Stomach (tissue), 4 donors: ENCODE measurements at regions not wholly inside any gene's neighbourhood (a gene's known extent, or its start where the extent isn't known, plus 50 kb on each side); places are given as distances from the start of the nearest gene placed in this dataset.

ENCODE experiments used
- EP300 ChIP-seq: sonication (generic); formaldehyde crosslinking; IDR thresholded peaks from one replicate; pipeline ENCODE4 v1.6.1; 2017; ENCODE audit warnings: antibody characterized with exemption
- POLR2A ChIP-seq, 4 donors: fragments of 450-650 bp; IDR thresholded peaks; one replicate each; pipeline ENCODE4 v1.6.1; 2016; ENCODE audit warnings: antibody characterized with exemption in 4 of 4, control low read depth in 2 of 4, mild to moderate bottlenecking in 1 of 4, moderate library complexity in 1 of 4
- POLR2AphosphoS5 ChIP-seq, 3 donors: sonication (generic); formaldehyde crosslinking; IDR thresholded peaks; one replicate each; pipeline ENCODE4 v1.6.1; 2016; ENCODE audit warnings: antibody characterized with exemption in 3 of 3
- TF ChIP-seq, protein P1 (sequence below), 7 experiments: fragments of 450-650 bp in 4 of 7; fragments of 200-600 bp in 3 of 7; sonication (generic) in 3 of 7; IDR thresholded peaks; one replicate each; pipeline ENCODE4 v1.5.1; 2016 to 2019; ENCODE audit warnings: antibody characterized with exemption in 7 of 7, control low read depth in 2 of 7, mild to moderate bottlenecking in 1 of 7

DNA sequence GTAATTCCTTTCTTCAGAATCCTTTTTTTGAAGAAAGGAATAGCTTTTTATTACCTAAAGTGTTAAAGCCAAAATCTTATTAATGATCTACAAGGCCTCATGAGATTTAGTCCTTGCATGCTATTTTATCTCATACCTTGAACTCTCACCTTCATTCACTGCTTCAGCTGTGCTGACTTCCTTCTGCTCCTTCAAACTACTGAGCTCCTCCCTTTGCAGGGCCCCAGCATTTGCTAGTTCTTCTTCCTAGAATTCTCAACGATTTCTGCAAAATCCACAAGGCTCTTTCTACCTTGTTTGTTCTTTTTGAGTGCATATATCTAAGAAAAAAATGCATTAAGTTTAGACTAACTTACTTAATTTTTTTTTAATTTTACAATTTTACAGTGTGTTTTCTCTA, 619.5 kb downstream of the EPHA5 start:
- no peak for TF ChIP-seq POLR2A (IDR thresholded peaks at IDR 0.05)
- TF ChIP-seq, protein P1, sequence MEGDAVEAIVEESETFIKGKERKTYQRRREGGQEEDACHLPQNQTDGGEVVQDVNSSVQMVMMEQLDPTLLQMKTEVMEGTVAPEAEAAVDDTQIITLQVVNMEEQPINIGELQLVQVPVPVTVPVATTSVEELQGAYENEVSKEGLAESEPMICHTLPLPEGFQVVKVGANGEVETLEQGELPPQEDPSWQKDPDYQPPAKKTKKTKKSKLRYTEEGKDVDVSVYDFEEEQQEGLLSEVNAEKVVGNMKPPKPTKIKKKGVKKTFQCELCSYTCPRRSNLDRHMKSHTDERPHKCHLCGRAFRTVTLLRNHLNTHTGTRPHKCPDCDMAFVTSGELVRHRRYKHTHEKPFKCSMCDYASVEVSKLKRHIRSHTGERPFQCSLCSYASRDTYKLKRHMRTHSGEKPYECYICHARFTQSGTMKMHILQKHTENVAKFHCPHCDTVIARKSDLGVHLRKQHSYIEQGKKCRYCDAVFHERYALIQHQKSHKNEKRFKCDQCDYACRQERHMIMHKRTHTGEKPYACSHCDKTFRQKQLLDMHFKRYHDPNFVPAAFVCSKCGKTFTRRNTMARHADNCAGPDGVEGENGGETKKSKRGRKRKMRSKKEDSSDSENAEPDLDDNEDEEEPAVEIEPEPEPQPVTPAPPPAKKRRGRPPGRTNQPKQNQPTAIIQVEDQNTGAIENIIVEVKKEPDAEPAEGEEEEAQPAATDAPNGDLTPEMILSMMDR (IDR thresholded peaks at IDR 0.05), result no peak
- TF ChIP-seq POLR2AphosphoS5 (IDR thresholded peaks at IDR 0.05), result no peak
- no peak for TF ChIP-seq EP300
